Activated naive CD8-positive, alpha-beta T cell treated with anti-CD3 and anti-CD28 coated beads, Interleukin-2, amount 10 ng/mL, durations not matched to agents 7 days and 5 days (primary cell): ENCODE measurements at regions not wholly inside any gene's neighbourhood (a gene's known extent, or its start where the extent isn't known, plus 50 kb on each side); places are given as distances from the start of the nearest gene placed in this dataset.
"Not testable (repeated sequence)": the region's sequence is repeated elsewhere in the genome, so short reads cannot be mapped to it uniquely, and the experiment has no call there.

Experiments
- ATAC-seq: fragments of 150-1000 bp; cut with Tn5 transposase; one replicate; pipeline ENCODE4 v1.10.0; 2021; ENCODE audit warnings: low read depth, moderate library complexity
- POLR2A ChIA-PET: fragments of 350-600 bp; sonication (Branson Sonifier 250); formaldehyde crosslinking; loops from one replicate; lab custom pipeline; 2021; ENCODE audit warnings: antibody characterized with exemption; lab: Charles Lee
- DNase-seq: peaks from one replicate; pipeline ENCODE4 v3.0.0; 2021
- H3K27ac Mint-ChIP-seq: one replicate; pipeline ENCODE4 v1.8.0; 2022; ENCODE audit warnings: mild to moderate bottlenecking, mixed read lengths
- H3K27me3 Mint-ChIP-seq: one replicate; pipeline ENCODE4 v1.8.0; 2022; ENCODE audit warnings: mild to moderate bottlenecking, moderate library complexity, mixed read lengths
- H3K36me3 Mint-ChIP-seq: one replicate; pipeline ENCODE4 v1.8.0; 2021; ENCODE audit warnings: mild to moderate bottlenecking, mixed read lengths
- H3K4me1 Mint-ChIP-seq: one replicate; pipeline ENCODE4 v1.8.0; 2021; ENCODE audit warnings: mixed read lengths
- H3K4me3 Mint-ChIP-seq: one replicate; pipeline ENCODE4 v1.8.0; 2022; ENCODE audit warnings: mild to moderate bottlenecking, moderate library complexity, mixed read lengths
- H3K9me3 Mint-ChIP-seq: one replicate; pipeline ENCODE4 v1.8.0; 2021; ENCODE audit warnings: mixed read lengths

DNA sequence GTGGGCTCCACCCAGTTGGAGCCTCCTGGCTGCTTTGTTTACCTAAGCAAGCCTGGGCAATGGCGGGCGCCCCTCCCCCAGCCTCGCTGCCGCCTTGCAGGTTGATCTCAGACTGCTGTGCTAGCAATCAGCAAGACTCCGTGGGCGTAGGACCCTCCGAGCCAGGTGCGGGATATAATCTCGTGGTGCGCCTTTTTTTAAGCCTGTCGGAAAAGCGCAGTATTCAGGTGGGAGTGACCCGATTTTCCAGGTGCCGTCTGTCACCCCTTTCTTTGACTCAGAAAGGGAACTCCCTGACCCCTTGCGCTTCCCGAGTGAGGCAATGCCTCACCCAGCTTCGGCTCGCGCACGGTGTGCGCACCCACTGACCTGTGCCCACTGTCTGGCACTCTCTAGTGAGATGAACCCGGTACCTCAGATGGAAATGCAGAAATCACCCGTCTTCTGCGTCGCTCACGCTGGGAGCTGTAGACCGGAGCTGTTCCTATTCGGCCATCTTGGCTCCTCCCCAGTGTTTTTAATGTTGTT, 144.9 kb upstream of the SMIM30 start:
- H3K4me1 Mint-ChIP-seq = not testable (repeated sequence)

DNA sequence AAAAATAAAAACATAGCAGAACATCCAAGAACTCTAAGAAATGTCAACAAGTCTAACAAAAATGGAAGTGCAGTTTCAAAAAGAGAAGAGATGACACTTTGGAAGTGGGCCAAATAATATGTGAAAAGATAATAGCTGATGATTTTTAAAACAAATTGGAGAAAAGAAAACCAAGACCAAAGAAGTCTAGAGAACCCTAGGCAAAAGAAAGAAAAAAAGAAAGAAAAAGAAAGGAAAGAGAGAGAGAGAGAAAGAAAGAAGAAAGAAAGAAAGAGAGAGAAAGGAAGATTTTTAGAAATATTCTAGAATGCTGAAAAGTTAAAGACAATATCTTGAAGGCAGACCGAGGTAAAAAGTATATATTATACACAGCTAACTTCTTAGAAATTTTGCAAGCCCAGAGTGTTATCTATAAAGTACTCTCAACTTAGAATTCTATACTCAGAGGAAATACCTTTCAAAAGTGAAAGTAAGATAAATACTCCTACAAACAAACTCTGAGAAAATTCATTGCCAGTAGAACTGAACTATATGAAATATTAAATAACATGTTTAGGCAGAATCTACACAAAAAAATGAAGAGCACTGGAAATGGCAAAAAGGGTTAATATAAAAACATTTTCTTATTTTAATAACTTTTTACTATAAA, 138.7 kb upstream of the SMIM30 start:
- Mint-ChIP-seq H3K36me3 (no peaks in the 10 kb centered on the region), H3K27me3 (no peaks in the 10 kb centered on the region), H3K4me1 (no peaks in the 10 kb centered on the region), H3K9me3 (peaks cover 3% of the 10 kb centered on the region), H3K27ac (no peak overlapping the region), H3K4me3 (no peak overlapping the region)
- ATAC-seq (no peak), DNase-seq (no peak)
- POLR2A ChIA-PET = no interaction called here

More for the DNA sequence above, 144.9 kb upstream of the SMIM30 start:
- H3K36me3 Mint-ChIP-seq, H3K9me3 Mint-ChIP-seq, DNase-seq, H3K4me3 Mint-ChIP-seq, H3K27me3 Mint-ChIP-seq, H3K27ac Mint-ChIP-seq, ATAC-seq, POLR2A ChIA-PET: not testable (repeated sequence)

DNA sequence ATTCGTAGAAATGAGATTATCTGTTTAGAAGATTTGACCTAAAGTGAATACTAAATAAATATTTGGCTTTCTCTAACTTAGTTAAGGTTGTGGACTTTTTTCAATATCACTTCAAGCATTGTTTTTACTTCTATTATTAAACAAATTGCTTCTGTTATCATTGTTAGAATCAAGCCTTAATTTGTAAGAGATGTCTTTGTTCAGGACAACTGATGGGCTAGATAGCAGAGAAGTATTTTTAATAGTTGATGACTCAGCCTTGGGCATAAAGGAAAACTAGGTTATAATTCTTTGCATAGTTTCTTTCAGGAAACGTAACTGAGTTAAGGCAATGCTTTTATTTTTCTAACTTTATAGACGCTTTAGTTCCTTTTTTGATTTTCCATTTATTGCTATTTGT, 128.8 kb upstream of the SMIM30 start:
- Mint-ChIP-seq H3K27ac (no peak overlapping the region), H3K4me3 (no peak overlapping the region), H3K9me3 (no peaks in the 10 kb centered on the region), H3K27me3 (no peaks in the 10 kb centered on the region), H3K4me1 (no peaks in the 10 kb centered on the region), H3K36me3 (no peaks in the 10 kb centered on the region)
- POLR2A ChIA-PET = no interaction called here
- no peak for ATAC-seq
- DNase-seq = no peak

DNA sequence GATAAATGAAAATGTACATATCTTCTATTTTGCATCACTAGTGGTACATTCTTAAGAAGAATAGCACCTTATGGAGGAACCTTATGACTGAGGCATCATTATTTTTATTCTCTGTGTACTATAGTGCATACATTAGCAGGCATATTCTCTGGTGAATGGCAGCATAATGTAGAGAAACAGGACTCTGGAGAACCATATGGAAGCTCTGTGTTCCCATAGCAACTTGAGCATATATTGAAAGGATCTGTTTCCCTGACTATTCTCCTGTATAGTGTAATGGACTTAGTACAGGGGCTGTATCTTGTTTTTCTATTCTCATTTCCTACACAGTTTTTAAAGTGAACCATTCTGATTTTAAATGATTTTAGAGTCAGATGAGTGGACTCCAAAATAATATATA, 128.4 kb upstream of the SMIM30 start:
- no peak overlapping the region for H3K27ac Mint-ChIP-seq
- H3K36me3 Mint-ChIP-seq = no peaks in the 10 kb centered on the region
- POLR2A ChIA-PET = no interaction called here
- no peak for DNase-seq
- no peaks in the 10 kb centered on the region for H3K4me1 Mint-ChIP-seq
- no peaks in the 10 kb centered on the region for H3K27me3 Mint-ChIP-seq
- no peaks in the 10 kb centered on the region for H3K9me3 Mint-ChIP-seq
- no peak overlapping the region for H3K4me3 Mint-ChIP-seq
- no peak for ATAC-seq

DNA sequence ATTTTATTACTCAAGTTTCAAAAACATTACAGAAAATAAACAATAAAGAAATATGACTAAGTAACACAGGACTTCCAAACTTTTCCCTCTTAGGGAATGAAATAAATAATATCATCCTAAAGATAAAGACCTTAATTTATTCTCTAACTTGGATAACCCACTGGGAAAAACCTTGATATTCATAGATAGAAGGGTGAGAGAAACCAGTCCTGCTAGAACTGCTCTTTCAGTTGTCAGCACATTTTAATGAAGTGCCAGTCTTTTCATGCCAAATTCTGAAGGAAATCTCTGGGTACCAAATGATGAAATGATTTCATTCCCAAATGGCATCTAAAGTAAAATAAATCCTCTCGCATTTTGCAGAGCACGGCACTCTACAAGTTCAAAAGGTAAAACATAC, 114.5 kb upstream of the SMIM30 start:
- ATAC-seq (no peak), DNase-seq (no peak)
- H3K9me3 Mint-ChIP-seq = peaks cover 2% of the 10 kb centered on the region
- H3K36me3 Mint-ChIP-seq = no peaks in the 10 kb centered on the region
- H3K27me3 Mint-ChIP-seq = no peaks in the 10 kb centered on the region
- no peak overlapping the region for H3K4me3 Mint-ChIP-seq
- H3K4me1 Mint-ChIP-seq = no peaks in the 10 kb centered on the region
- H3K27ac Mint-ChIP-seq = no peak overlapping the region
- POLR2A ChIA-PET = no interaction called here

DNA sequence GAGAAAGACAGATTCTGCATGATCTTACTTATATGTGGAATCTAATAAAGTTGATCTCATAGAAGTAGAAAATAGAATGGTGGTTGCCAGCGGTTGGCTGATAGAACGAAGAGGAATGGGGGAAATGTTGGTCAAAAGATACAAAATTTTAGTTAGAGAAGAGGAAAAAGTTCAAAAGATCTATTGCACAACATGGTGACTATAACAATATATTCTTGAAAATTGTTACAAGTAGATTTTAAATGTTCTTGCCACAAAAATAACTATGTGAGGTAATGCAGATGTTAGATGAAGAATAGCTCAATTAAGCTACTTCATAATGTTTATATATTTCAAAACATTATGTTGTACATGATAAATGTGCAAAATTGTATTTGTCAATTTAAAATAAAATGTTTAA, 112.3 kb upstream of the SMIM30 start:
- Mint-ChIP-seq H3K27ac (no peak overlapping the region), H3K27me3 (no peaks in the 10 kb centered on the region), H3K4me1 (no peaks in the 10 kb centered on the region), H3K36me3 (no peaks in the 10 kb centered on the region), H3K9me3 (peaks cover 2% of the 10 kb centered on the region), H3K4me3 (no peak overlapping the region)
- DNase-seq = no peak
- POLR2A ChIA-PET = no interaction called here
- ATAC-seq = no peak

DNA sequence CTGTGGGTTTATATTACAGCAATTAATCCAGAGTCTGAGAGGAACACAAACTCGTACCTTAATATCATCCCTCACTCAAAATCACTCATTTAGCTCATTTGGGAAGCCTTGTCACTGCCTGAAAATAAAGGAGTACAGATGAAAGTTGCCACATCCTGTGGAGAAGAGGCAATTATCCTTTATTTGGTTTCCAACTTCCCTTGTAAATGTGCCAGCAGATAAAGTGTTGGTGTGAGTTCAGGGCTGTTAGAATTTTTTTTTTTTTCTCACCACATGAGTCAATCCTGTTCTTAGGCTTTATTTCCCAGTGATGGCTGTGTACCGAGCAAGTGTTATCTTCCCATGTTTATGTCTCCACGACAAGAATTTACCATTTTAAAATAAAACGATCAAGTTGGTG, 99.0 kb upstream of the SMIM30 start:
- DNase-seq (no peak), ATAC-seq (no peak)
- Mint-ChIP-seq H3K4me3 (no peak overlapping the region), H3K27ac (no peak overlapping the region), H3K27me3 (no peaks in the 10 kb centered on the region), H3K9me3 (peaks cover 1% of the 10 kb centered on the region), H3K36me3 (no peaks in the 10 kb centered on the region), H3K4me1 (no peaks in the 10 kb centered on the region)
- POLR2A ChIA-PET = no interaction called here

DNA sequence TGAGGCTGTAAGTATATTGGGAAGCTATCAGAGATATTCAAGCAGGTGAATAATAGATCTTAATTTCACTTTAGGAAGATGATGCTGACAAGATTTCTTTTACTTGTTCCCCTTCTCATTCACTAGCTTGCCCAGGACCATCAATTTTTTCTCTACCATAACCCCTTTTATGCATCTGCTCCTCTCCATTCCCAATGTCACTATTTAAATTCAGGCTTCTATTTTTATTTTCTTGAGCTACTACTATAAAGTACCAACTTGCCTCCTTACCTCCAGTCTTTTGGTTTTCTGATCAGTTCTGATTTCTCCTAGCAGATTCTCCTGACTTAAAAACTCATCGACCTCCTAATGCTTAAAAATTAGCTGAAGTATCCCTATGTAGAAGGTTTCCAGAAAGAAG, 97.7 kb upstream of the SMIM30 start:
- Mint-ChIP-seq H3K4me3 (no peak overlapping the region), H3K27me3 (no peaks in the 10 kb centered on the region), H3K27ac (no peak overlapping the region), H3K4me1 (no peaks in the 10 kb centered on the region), H3K36me3 (no peaks in the 10 kb centered on the region), H3K9me3 (peaks cover 1% of the 10 kb centered on the region)
- DNase-seq (no peak), ATAC-seq (no peak)
- POLR2A ChIA-PET = no interaction called here

DNA sequence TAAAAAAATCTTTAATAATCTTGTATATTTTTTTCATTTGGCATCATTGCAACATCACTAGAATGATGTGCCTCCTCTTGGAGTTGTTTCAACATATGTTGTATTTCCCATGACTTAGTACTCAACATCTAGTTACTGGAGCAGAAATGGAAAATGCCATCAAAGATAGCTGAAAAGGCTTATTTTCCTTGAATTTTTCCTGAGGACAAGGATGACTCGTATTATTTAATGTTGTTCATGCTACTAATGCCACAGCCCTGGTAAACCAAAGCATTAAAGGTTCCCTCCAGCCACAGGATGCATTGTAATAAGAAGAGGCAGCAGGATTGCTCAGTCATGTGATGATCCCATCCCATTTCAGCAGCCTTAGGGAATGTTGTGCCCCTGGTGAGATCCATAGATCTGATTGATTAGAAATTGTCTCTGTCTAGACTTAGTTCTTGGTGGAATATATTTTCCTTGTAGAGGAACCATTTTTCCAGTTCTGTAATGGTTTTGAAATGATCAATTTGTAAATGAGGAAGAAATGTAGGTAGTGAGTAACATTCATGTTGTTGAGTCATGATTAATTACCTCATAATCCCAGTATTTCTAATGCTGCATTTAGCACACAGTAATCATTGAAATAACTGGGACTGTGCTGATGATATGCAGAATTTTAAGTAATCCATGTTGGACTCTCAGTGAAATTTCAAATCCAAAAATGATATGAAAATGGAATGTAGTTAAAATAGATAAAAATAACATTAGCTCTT, 91.3 kb upstream of the SMIM30 start:
- POLR2A ChIA-PET = no interaction called here
- H3K27ac Mint-ChIP-seq = no peak overlapping the region
- no peaks in the 10 kb centered on the region for H3K27me3 Mint-ChIP-seq
- H3K4me1 Mint-ChIP-seq = no peaks in the 10 kb centered on the region
- H3K36me3 Mint-ChIP-seq = no peaks in the 10 kb centered on the region
- ATAC-seq (no peak), DNase-seq (no peak)
- no peaks in the 10 kb centered on the region for H3K9me3 Mint-ChIP-seq
- H3K4me3 Mint-ChIP-seq = no peak overlapping the region

DNA sequence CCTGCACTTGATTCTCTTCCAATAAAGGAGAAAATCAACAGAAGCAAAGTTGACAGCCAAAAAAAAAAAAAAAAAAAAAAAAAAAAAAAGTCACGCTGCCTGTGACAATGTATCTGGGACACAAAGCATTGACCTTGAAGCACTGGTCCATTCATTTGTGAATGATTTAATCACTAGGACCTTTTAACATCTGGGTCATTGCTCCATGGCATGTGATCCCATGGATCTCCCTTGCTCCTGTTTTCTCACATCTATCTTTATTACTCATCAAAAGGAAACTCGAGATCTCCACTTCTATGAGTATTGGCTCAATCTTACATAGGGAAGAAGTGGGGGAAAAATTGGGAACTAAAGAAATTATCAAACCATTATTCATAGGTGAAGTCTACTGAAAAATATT, 89.6 kb upstream of the SMIM30 start:
- H3K27me3 Mint-ChIP-seq = no peaks in the 10 kb centered on the region
- H3K4me1 Mint-ChIP-seq = no peaks in the 10 kb centered on the region
- H3K4me3 Mint-ChIP-seq = no peak overlapping the region
- POLR2A ChIA-PET = no interaction called here
- no peaks in the 10 kb centered on the region for H3K36me3 Mint-ChIP-seq
- no peaks in the 10 kb centered on the region for H3K9me3 Mint-ChIP-seq
- DNase-seq = no peak
- no peak overlapping the region for H3K27ac Mint-ChIP-seq
- ATAC-seq = no peak

DNA sequence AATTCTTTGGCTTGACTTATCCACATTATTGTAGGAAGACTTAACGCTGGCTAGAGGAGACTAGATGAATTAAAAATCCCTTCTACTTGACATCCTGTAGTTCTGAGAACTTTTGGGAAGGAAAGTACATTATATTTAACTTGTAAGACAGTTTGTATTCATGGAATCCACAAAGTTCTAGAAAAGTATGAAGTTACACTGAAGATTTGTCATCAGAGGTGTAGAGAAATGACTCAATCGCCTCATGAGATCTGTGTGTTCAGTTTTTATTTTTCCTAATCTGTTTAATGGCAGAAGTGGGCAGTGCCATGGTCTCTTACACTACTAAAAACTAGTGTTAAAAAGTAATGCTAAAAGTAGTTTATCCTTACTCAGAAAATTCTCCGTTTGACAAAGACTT, 89.1 kb upstream of the SMIM30 start:
- ATAC-seq (no peak), DNase-seq (no peak)
- Mint-ChIP-seq H3K27ac (no peak overlapping the region), H3K4me1 (no peaks in the 10 kb centered on the region), H3K4me3 (no peak overlapping the region), H3K36me3 (no peaks in the 10 kb centered on the region), H3K27me3 (no peaks in the 10 kb centered on the region), H3K9me3 (no peaks in the 10 kb centered on the region)
- POLR2A ChIA-PET = no interaction called here

DNA sequence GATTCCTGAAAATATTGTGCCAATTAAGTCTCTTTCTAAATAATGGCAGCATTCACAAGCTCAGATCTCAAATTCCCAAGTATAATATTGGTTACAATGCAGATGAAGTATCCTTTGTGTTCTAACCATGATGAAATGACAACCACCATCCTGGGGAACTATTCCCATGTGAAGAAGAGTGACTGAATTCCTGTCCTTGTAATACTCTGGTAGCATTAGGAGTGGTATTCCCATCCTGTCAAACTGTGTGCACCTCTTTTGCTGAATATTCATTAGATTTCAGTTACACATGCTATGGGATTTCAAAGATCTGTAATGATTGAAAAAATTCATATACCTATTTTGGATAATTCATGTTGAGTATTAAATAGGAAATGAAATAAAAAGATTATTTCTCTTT, 86.1 kb upstream of the SMIM30 start:
- H3K9me3 Mint-ChIP-seq = no peaks in the 10 kb centered on the region
- no peak overlapping the region for H3K27ac Mint-ChIP-seq
- no peak overlapping the region for H3K4me3 Mint-ChIP-seq
- DNase-seq (no peak), ATAC-seq (no peak)
- H3K4me1 Mint-ChIP-seq = no peaks in the 10 kb centered on the region
- H3K36me3 Mint-ChIP-seq = no peaks in the 10 kb centered on the region
- no peaks in the 10 kb centered on the region for H3K27me3 Mint-ChIP-seq
- POLR2A ChIA-PET = no interaction called here

DNA sequence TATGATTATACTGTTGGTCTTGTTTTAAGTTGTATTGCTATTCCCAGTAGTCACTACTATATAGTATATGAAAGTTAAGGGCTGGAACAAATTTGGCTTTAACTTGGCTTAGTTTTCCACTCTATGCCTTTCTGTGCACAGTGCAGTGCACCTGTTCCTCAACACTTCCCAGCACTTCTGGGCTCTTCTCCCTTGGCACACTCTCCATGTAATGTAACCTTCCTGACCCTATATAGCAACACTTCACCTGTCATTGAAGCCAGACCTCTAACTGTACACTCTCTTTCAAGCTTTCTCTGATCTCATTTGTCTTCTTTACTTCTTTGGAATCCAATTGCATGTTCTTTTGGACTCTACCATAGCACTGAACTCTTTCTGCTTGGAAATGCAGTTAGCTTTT, 83.9 kb upstream of the SMIM30 start:
- DNase-seq (no peak), ATAC-seq (no peak)
- H3K4me3 Mint-ChIP-seq = no peak overlapping the region
- H3K9me3 Mint-ChIP-seq = no peaks in the 10 kb centered on the region
- no peaks in the 10 kb centered on the region for H3K36me3 Mint-ChIP-seq
- no peaks in the 10 kb centered on the region for H3K27me3 Mint-ChIP-seq
- POLR2A ChIA-PET = no interaction called here
- no peak overlapping the region for H3K27ac Mint-ChIP-seq
- no peaks in the 10 kb centered on the region for H3K4me1 Mint-ChIP-seq

DNA sequence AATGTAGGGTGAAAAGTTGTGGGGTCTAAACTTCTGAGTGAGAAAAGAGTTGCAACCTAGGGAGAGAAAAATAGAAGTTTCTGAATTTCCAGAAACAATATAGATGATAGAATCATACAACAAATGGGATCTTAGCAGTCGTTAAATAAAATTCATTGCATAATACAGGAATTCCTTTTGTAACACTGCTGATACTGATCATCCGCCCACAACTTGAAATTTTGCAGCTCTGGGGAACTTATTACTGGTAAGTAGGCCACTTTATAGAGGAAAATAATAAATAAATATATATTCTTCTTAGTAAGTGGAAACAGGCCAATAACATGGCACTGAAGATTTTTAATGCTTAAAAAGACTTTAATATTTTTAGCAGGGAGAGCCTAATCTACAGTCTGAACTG, 81.9 kb upstream of the SMIM30 start:
- Mint-ChIP-seq H3K9me3 (no peaks in the 10 kb centered on the region), H3K4me1 (no peaks in the 10 kb centered on the region), H3K4me3 (no peak overlapping the region), H3K27me3 (no peaks in the 10 kb centered on the region), H3K27ac (no peak overlapping the region), H3K36me3 (no peaks in the 10 kb centered on the region)
- ATAC-seq (no peak), DNase-seq (no peak)
- POLR2A ChIA-PET = no interaction called here
